H9 (cell line): ENCODE measurements at regions not wholly inside any gene's neighbourhood (a gene's known extent, or its start where the extent isn't known, plus 50 kb on each side); places are given as distances from the start of the nearest gene placed in this dataset.

ENCODE experiments used
- DNase-seq: peaks from one replicate; pipeline ENCODE4 v3.0.0-alpha.2; 2017
- H2AFZ ChIP-seq: one replicate; pipeline ENCODE4 v1.6.1; 2013; ENCODE audit warnings: mild to moderate bottlenecking, low read length, control low read depth, moderate library complexity
- H2AK5ac ChIP-seq: 2 replicates; pipeline ENCODE4 v1.6.1; 2013; ENCODE audit warnings: low read length, control low read depth, mixed read lengths; ENCODE audit not compliant: insufficient read length
- H2BK120ac ChIP-seq: one replicate; pipeline ENCODE4 v1.6.1; 2013; ENCODE audit warnings: low read depth, mild to moderate bottlenecking, low read length, control low read depth, inconsistent platforms; ENCODE audit not compliant: poor library complexity, severe bottlenecking
- H2BK12ac ChIP-seq: 2 replicates; pipeline ENCODE4 v1.6.1; 2013; ENCODE audit warnings: low read length, control low read depth, mixed read lengths, low read depth; ENCODE audit not compliant: insufficient read length
- H2BK15ac ChIP-seq: 2 replicates; pipeline ENCODE4 v1.6.1; 2013; ENCODE audit warnings: low read depth, low read length, control low read depth
- H2BK20ac ChIP-seq: one replicate; pipeline ENCODE4 v1.6.1; 2013; ENCODE audit warnings: low read depth, mild to moderate bottlenecking, low read length, control low read depth, inconsistent platforms; ENCODE audit not compliant: poor library complexity, severe bottlenecking
- H2BK5ac ChIP-seq: 2 replicates; pipeline ENCODE4 v1.6.1; 2013; ENCODE audit warnings: low read length, control low read depth, mixed read lengths; ENCODE audit not compliant: insufficient read length
- H3K14ac ChIP-seq: 2 replicates; pipeline ENCODE4 v1.6.1; 2013; ENCODE audit warnings: low read length, control low read depth; ENCODE audit not compliant: insufficient read depth
- H3K18ac ChIP-seq: 2 replicates; pipeline ENCODE4 v1.6.1; 2013; ENCODE audit warnings: low read depth, mild to moderate bottlenecking, mixed read lengths, low read length, control low read depth; ENCODE audit not compliant: insufficient read length
- H3K23ac ChIP-seq: 2 replicates; pipeline ENCODE4 v1.6.1; 2013; ENCODE audit warnings: low read length, control low read depth, mixed read lengths, low read depth; ENCODE audit not compliant: insufficient read length
- H3K23me2 ChIP-seq: 2 replicates; pipeline ENCODE4 v1.6.1; 2013; ENCODE audit warnings: low read depth, mild to moderate bottlenecking, mixed read lengths, low read length, control low read depth; ENCODE audit not compliant: insufficient read length, poor library complexity, severe bottlenecking
- H3K27ac ChIP-seq: 2 replicates; pipeline ENCODE4 v1.5.1; 2013; ENCODE audit warnings: low read length, control low read depth, mixed read lengths, low read depth; ENCODE audit not compliant: insufficient read length
- H3K27me3 ChIP-seq: 2 replicates; pipeline ENCODE4 v1.6.1; 2013; ENCODE audit warnings: low read length, control low read depth, inconsistent platforms; ENCODE audit not compliant: insufficient read depth
- H3K4ac ChIP-seq: 2 replicates; pipeline ENCODE4 v1.6.1; 2013; ENCODE audit warnings: low read depth, mild to moderate bottlenecking, control low read depth, inconsistent platforms, low read length, moderate library complexity
- H3K4me1 ChIP-seq: 2 replicates; pipeline ENCODE4 v1.6.1; 2013; ENCODE audit warnings: low read length, control low read depth, inconsistent platforms; ENCODE audit not compliant: insufficient read depth
- H3K4me2 ChIP-seq: 2 replicates; pipeline ENCODE4 v1.6.1; 2013; ENCODE audit warnings: low read length, control low read depth, mixed read lengths; ENCODE audit not compliant: insufficient read length, insufficient read depth
- H3K56ac ChIP-seq: 2 replicates; pipeline ENCODE4 v1.6.1; 2013; ENCODE audit warnings: low read depth, mild to moderate bottlenecking, mixed read lengths, low read length, control low read depth; ENCODE audit not compliant: insufficient read length
- H3K79me1 ChIP-seq: 2 replicates; pipeline ENCODE4 v1.6.1; 2013; ENCODE audit warnings: low read depth, mild to moderate bottlenecking, moderate library complexity, low read length, control low read depth, inconsistent platforms; ENCODE audit not compliant: insufficient read depth, poor library complexity, severe bottlenecking
- H3K79me2 ChIP-seq: 2 replicates; pipeline ENCODE4 v1.6.1; 2013; ENCODE audit warnings: low read length, control low read depth, inconsistent platforms; ENCODE audit not compliant: insufficient read depth
- H3K9ac ChIP-seq: 2 replicates; pipeline ENCODE4 v1.6.1; 2013; ENCODE audit warnings: low read length, control low read depth, mixed read lengths; ENCODE audit not compliant: insufficient read length; ENCODE audit errors: extremely low read depth
- H3K9me3 ChIP-seq: one replicate; pipeline ENCODE4 v1.6.1; 2013; ENCODE audit warnings: low read depth, low read length, inconsistent platforms; ENCODE audit not compliant: control insufficient read depth
- H3T11ph ChIP-seq: one replicate; pipeline ENCODE4 v1.6.1; 2013; ENCODE audit warnings: mild to moderate bottlenecking, low read length, control low read depth, inconsistent platforms
- H4K20me1 ChIP-seq: one replicate; pipeline ENCODE4 v1.6.1; 2013; ENCODE audit not compliant: control insufficient read depth, insufficient read length, insufficient read depth
- H4K5ac ChIP-seq: 2 replicates; pipeline ENCODE4 v1.6.1; 2013; ENCODE audit warnings: low read depth, mild to moderate bottlenecking, mixed read lengths, low read length, control low read depth; ENCODE audit not compliant: insufficient read length
- H4K8ac ChIP-seq: replicated peaks from 2 replicates; pipeline ENCODE4 v1.6.1; 2013; ENCODE audit warnings: low read length, control low read depth, mixed read lengths, low read depth; ENCODE audit not compliant: insufficient read length
- H4K91ac ChIP-seq: 2 replicates; pipeline ENCODE4 v1.6.1; 2013; ENCODE audit warnings: low read depth, mild to moderate bottlenecking, moderate library complexity, mixed read lengths, low read length, control low read depth; ENCODE audit not compliant: insufficient read length
- H3K27ac Mint-ChIP-seq, 3 experiments: 2 replicates in 2 of 3; 3 replicates in 1 of 3; pipeline ENCODE4 v1.8.0; 2020 to 2021; ENCODE audit warnings: mixed read lengths in 3 of 3, mild to moderate bottlenecking in 1 of 3, moderate library complexity in 1 of 3
- H3K27me3 Mint-ChIP-seq: 2 replicates; pipeline ENCODE4 v1.8.0; 2021; ENCODE audit warnings: low read depth, mild to moderate bottlenecking, moderate library complexity, mixed read lengths
- H3K36me3 Mint-ChIP-seq, 3 experiments: 2 replicates in 2 of 3; 3 replicates in 1 of 3; pipeline ENCODE4 v1.8.0; 2020 to 2021; ENCODE audit warnings: low read depth in 3 of 3, mixed read lengths in 3 of 3; ENCODE audit not compliant: insufficient read depth in 1 of 3
- H3K4me1 Mint-ChIP-seq, 2 experiments: 2 replicates each; pipeline ENCODE4 v1.8.0; 2020; ENCODE audit warnings: mixed read lengths in 2 of 2
- H3K4me3 Mint-ChIP-seq, 2 experiments: 2 replicates in 1 of 2; 3 replicates in 1 of 2; pipeline ENCODE4 v1.8.0; 2020 to 2021; ENCODE audit warnings: mild to moderate bottlenecking in 2 of 2, mixed read lengths in 2 of 2, moderate library complexity in 1 of 2
- H3K9me3 Mint-ChIP-seq, 2 experiments: 2 replicates in 1 of 2; 3 replicates in 1 of 2; pipeline ENCODE4 v1.8.0; 2020; ENCODE audit warnings: mild to moderate bottlenecking in 2 of 2, mixed read lengths in 2 of 2, moderate library complexity in 1 of 2
- CTCF ChIP-seq: fragments of 200-600 bp; sonication (generic); conservative IDR thresholded peaks from 3 replicates; pipeline ENCODE4 v1.8.0; 2021; ENCODE audit warnings: antibody characterized with exemption, mild to moderate bottlenecking
- WGBS: extraction: QIAGEN DNeasy Blood & Tissue Kit; methylation state at CpG from one replicate; pipeline ENCODE4 v1.1.7; 2013; ENCODE audit warnings: missing lambda C conversion rate, low lambda C conversion rate, mixed read lengths; ENCODE audit not compliant: insufficient read length; ENCODE audit errors: extremely low coverage; 5-methylcytosine and 5-hydroxymethylcytosine counted together

GRCh38 chr18:41064916-41065315 lies 890.1 kb upstream of the PIK3C3 start:
- Histone ChIP-seq H3K9ac (no peak overlapping the region), H2BK15ac (no peak overlapping the region), H3K9me3 (no peaks in the 10 kb centered on the region), H3K4me1 (no peaks in the 10 kb centered on the region), H3K56ac (no peak overlapping the region), H3K27ac (no peak overlapping the region), H3K4me2 (no peak overlapping the region), H3K79me1 (no peaks in the 10 kb centered on the region), H4K20me1 (no peaks in the 10 kb centered on the region), H2AFZ (no peak overlapping the region), H2AK5ac (no peak overlapping the region), H4K91ac (no peak overlapping the region), H4K8ac (no peak overlapping the region), H4K5ac (no peak overlapping the region), H2BK12ac (no peak overlapping the region), H3K14ac (no peak overlapping the region), H2BK120ac (no peak overlapping the region), H3K4ac (no peak overlapping the region), H3K18ac (no peak overlapping the region), H2BK20ac (no peak overlapping the region), H3K27me3 (no peaks in the 10 kb centered on the region), H3K23me2 (no peaks in the 10 kb centered on the region), H2BK5ac (no peak overlapping the region), H3T11ph (no peak overlapping the region), H3K23ac (no peak overlapping the region), H3K79me2 (no peaks in the 10 kb centered on the region)
- H3K27me3 Mint-ChIP-seq, result no peaks in the 10 kb centered on the region
- no peaks in the 10 kb centered on the region; a peak in 1 of 5 replicates for H3K9me3 Mint-ChIP-seq
- peaks cover 0 to 6% of the 10 kb centered on the region in 2 experiments; a peak in 2 of 4 replicates for H3K4me1 Mint-ChIP-seq
- DNase-seq, result no peak
- WGBS, result no CpG with 5 or more reads among the region's 1 CpG
- H3K4me3 Mint-ChIP-seq, result no peak overlapping the region
- no peak for TF ChIP-seq CTCF
- no peak overlapping the region for H3K27ac Mint-ChIP-seq
- H3K36me3 Mint-ChIP-seq, result no peaks in the 10 kb centered on the region
